Stimulated activated effector memory CD8-positive, alpha-beta T cell treated with anti-CD3 and anti-CD28 coated beads, Interleukin-12 subunit alpha, Interleukin-12 subunit beta, amount 100 ng/mL, for 72 hours (primary cell): ENCODE measurements at regions not wholly inside any gene's neighbourhood (a gene's known extent, or its start where the extent isn't known, plus 50 kb on each side); places are given as distances from the start of the nearest gene placed in this dataset.

ENCODE experiments used
- ATAC-seq: fragments of 150-1000 bp; cut with Tn5 transposase; 2 replicates; pipeline ENCODE4 v1.10.0; 2021
- DNase-seq, 2 donors: peaks; one replicate each; pipeline ENCODE4 v3.0.0; 2021 to 2022; ENCODE audit warnings: low spot score in 2 of 2
- H3K27ac Mint-ChIP-seq: one replicate; pipeline ENCODE4 v1.8.0; 2022; ENCODE audit warnings: mild to moderate bottlenecking, mixed read lengths
- H3K36me3 Mint-ChIP-seq: one replicate; pipeline ENCODE4 v1.8.0; 2022; ENCODE audit warnings: mild to moderate bottlenecking, mixed read lengths
- H3K4me1 Mint-ChIP-seq: one replicate; pipeline ENCODE4 v1.8.0; 2022; ENCODE audit warnings: mixed read lengths
- H3K4me3 Mint-ChIP-seq: one replicate; pipeline ENCODE4 v1.8.0; 2022; ENCODE audit warnings: mild to moderate bottlenecking, mixed read lengths
- H3K9me3 Mint-ChIP-seq: one replicate; pipeline ENCODE4 v1.8.0; 2022; ENCODE audit warnings: mixed read lengths

- DNase-seq (no peak), ATAC-seq (no peak)
- H3K36me3 Mint-ChIP-seq, result no peaks in the 10 kb centered on the region
- H3K4me3 Mint-ChIP-seq, result no peak overlapping the region
- peak overlapping the region; percentile 46 for H3K27ac Mint-ChIP-seq
- H3K4me1 Mint-ChIP-seq, result peaks cover 29% of the 10 kb centered on the region
- no peaks in the 10 kb centered on the region for H3K9me3 Mint-ChIP-seq
Measured at GRCh38 chr6:15960740-15961634, 167.9 kb upstream of the MYLIP start.

DNA sequence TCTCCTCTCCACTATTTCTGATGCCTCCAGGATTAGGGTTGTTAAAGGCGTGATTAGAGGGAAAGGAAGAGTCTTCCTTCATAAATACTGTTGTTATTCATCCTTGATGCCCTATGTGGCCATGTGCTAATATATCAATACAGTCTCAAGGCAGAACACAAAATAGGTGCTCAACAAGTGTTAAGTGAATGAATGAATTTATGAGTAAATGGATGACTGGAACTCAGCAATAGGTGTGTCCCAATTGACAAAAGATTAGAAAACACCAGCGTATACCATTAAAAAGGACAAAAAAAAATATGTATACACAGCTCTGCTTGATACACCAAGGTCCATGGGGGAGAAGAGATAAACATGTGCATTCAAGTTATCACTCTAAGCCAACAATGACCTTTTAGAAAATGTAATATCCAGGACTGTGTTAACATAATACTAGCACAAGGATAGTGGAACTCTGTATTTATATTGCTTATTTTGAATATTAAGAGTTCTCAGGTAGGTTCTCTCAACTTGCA is 171.2 kb upstream of the MYLIP start:
- Mint-ChIP-seq H3K27ac (no peak overlapping the region), H3K9me3 (no peaks in the 10 kb centered on the region), H3K4me3 (no peak overlapping the region), H3K4me1 (peaks cover 40% of the 10 kb centered on the region), H3K36me3 (no peaks in the 10 kb centered on the region)
- no peak for DNase-seq
- ATAC-seq, result no peak

DNA sequence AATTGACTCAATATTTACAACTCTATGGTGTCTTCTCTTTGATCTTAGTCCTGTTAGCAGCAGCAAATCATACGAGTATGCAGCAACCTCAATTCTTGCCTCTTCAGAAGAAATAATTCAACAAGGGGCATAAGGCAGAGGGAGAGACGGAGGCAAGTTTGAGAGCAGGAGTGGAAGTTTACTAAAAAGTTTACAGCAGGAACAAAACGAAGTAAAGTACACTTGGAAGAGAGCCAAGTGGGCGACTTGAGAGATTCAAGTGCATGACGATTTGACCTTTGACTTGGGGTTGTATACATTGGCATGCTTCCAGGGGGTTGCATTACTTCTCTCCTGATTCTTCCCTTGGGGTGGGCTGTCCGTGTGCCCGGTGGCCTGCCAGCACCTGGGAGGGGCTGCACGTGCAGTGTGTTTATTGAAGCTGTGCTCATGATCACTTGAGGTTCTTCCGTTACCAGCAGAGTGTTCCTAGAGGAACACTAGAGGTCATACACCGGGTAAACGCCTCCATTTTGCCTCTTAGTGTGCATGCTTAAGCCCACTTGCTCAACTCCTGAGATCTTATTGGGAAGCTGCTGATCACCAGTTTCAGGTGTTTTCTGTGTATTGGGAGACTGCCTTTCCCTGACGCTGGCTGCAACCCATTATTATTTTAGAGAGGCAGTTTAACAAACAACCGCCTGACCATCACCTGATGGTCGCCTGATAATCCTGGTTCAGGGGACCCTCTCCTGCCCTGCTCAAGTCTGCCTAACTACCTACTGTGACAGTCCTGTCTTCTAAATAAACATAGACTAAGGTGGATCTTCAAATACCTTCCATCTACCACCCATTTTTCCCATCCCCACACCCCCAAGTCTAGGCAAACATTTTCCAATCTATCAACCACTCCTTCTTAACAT is 172.4 kb upstream of the MYLIP start:
- Mint-ChIP-seq H3K4me3 (no peak overlapping the region), H3K9me3 (no peaks in the 10 kb centered on the region), H3K36me3 (no peaks in the 10 kb centered on the region), H3K27ac (no peak overlapping the region), H3K4me1 (peaks cover 35% of the 10 kb centered on the region)
- DNase-seq (no peak), ATAC-seq (no peak)

GRCh38 chr6:15955484-15955883 is 173.4 kb upstream of the MYLIP start:
- DNase-seq (no peak), ATAC-seq (no peak)
- no peak overlapping the region for H3K27ac Mint-ChIP-seq
- no peak overlapping the region for H3K4me3 Mint-ChIP-seq
- H3K4me1 Mint-ChIP-seq, result peaks cover 29% of the 10 kb centered on the region
- no peaks in the 10 kb centered on the region for H3K36me3 Mint-ChIP-seq
- H3K9me3 Mint-ChIP-seq, result no peaks in the 10 kb centered on the region

DNA sequence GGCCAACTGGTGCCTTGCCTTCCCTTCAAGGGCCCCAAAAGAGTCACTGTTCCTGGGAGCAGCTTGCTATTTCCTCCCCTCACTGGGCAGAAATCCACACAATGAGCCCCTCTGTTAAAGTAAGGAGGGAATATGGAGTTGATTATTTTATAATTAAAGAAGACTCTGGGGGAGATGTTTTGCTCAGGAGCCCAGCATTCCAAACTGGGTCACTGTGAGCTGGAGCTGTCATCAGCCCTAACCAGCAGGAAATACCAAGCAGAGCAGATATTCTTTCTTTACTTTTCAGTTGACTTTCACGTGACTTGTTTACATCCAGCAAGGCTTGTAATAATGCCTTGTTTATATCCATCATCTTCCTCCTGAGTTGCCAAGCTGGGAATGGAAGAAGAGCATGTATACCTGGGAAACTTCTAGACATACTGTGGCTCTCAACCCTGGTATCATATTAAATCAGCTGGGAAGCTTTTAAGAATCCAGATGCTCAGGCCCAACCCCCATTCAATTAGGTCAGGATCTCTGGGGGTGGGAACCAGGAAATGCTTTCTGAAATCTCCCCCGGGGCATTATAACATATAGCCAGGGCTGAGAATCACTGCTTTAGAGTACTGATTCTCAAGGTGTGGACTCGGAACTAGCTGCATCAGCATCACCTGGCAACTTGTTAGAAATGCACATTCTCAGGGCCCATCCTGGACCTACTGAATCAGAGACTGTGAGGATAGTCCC is 175.6 kb upstream of the MYLIP start:
- Mint-ChIP-seq H3K4me1 (peaks cover 29% of the 10 kb centered on the region), H3K4me3 (no peak overlapping the region), H3K9me3 (no peaks in the 10 kb centered on the region), H3K27ac (no peak overlapping the region), H3K36me3 (no peaks in the 10 kb centered on the region)
- ATAC-seq (no peak), DNase-seq (no peak)

DNA sequence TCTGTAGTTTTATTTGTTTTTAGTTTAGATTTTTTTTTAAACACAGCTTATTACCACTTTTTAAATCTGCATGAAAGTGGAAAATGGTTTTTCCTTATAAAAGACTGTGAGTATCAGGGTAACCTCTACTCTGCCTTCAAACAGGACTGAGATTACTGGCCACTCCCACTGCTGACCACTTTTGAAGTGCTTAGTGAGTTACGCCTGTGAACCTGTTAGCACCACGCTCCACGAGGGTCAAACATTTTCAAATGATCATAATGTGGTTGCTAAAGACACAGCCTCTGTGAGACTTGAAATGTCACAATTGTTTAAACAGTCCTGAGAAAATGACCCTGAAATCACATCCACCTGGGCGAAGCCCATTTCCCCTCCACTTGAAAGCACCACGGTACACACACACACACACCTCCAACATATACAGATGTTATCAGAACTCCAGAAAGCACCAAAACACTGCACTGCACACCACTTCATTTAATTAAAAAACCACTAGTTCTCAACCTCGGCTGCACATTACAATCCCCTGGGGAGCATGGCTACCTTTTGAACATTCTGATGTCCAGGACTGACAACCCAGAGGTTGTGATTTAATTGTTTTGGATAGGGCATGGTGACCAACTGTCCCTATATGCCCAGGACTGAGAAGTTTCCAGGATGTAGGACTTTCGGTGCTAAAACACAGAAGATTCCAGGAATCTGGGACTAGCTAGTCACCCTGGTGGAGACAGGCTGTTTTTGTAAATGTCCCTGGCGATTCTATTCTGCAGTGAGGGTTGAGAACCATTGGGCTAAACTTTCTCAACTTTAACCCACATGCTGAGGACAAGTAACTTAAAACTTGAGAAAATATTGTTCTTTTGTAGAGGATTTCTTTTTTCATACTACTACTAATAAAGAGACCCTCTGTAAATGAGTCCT is 176.4 kb upstream of the MYLIP start:
- no peak for DNase-seq
- Mint-ChIP-seq H3K36me3 (no peaks in the 10 kb centered on the region), H3K9me3 (no peaks in the 10 kb centered on the region), H3K27ac (no peak overlapping the region), H3K4me3 (no peak overlapping the region), H3K4me1 (peaks cover 29% of the 10 kb centered on the region)
- ATAC-seq, result peak; percentile 24

DNA sequence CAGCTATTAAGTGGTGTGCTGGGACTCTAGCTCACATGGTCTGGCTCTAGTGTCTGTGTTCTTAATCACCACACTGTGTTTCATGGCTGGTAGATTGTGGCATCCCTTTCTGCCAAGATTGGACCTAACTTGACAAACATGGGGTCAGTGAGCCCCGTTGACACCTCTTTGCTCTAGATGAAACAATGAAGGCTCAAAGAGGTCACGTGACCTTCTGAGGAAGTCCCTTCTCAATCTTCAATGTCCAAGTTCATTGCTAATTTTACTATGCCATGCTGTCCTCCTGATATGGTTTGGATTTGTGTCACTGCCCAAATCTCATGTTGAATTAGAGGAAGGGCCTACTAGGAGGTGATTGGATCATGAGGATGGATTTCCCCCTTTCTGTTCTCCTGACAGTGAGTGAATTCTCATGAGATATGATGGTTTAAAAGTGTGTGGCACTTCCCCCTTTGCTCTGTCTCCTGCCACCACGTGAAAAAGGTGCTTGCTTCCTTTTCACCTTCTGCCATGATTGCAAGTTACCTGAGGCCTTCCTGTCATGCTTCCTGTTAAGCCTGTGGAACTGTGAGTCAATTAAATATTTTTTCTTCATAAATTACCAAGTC is 177.8 kb upstream of the MYLIP start:
- H3K36me3 Mint-ChIP-seq, result no peaks in the 10 kb centered on the region
- ATAC-seq (no peak), DNase-seq (no peak)
- no peaks in the 10 kb centered on the region for H3K9me3 Mint-ChIP-seq
- H3K4me1 Mint-ChIP-seq, result peaks cover 17% of the 10 kb centered on the region
- H3K4me3 Mint-ChIP-seq, result no peak overlapping the region
- peak overlapping the region; percentile 71 for H3K27ac Mint-ChIP-seq

DNA sequence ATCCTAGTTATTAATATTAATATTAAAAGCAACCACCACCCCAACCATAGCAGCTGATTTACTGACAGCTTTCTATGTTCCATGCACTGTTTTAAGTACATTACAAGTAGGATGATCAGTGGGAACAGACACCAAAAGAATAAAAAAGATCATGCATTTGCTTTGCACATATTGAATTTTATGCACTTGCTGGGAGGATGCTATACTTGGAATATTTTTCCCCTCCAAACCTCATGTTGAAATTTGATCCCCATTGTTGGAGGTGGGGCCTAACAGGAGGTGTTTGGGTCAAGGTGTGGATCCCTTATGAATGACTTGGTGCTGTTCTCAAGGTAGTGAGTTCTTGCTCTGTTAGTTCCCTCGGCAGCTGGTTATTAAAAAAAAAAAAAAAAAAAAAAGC is 178.9 kb upstream of the MYLIP start:
- Mint-ChIP-seq H3K27ac (peak overlapping the region; percentile 71), H3K36me3 (no peaks in the 10 kb centered on the region), H3K4me1 (peaks cover 14% of the 10 kb centered on the region), H3K4me3 (no peak overlapping the region), H3K9me3 (no peaks in the 10 kb centered on the region)
- no peak for ATAC-seq
- DNase-seq, result no peak

GRCh38 chr6:15948930-15949900 is 179.7 kb upstream of the MYLIP start:
- DNase-seq, result no peak
- Mint-ChIP-seq H3K36me3 (no peaks in the 10 kb centered on the region), H3K9me3 (no peaks in the 10 kb centered on the region), H3K4me1 (peaks cover 11% of the 10 kb centered on the region), H3K27ac (no peak overlapping the region), H3K4me3 (no peak overlapping the region)
- no peak for ATAC-seq

- no peaks in the 10 kb centered on the region for H3K9me3 Mint-ChIP-seq
- no peak for ATAC-seq
- DNase-seq, result no peak
- peaks cover 7% of the 10 kb centered on the region for H3K4me1 Mint-ChIP-seq
- no peaks in the 10 kb centered on the region for H3K36me3 Mint-ChIP-seq
- no peak overlapping the region for H3K27ac Mint-ChIP-seq
- H3K4me3 Mint-ChIP-seq, result no peak overlapping the region
Measured at GRCh38 chr6:15947923-15948322, 181.0 kb upstream of the MYLIP start.

DNA sequence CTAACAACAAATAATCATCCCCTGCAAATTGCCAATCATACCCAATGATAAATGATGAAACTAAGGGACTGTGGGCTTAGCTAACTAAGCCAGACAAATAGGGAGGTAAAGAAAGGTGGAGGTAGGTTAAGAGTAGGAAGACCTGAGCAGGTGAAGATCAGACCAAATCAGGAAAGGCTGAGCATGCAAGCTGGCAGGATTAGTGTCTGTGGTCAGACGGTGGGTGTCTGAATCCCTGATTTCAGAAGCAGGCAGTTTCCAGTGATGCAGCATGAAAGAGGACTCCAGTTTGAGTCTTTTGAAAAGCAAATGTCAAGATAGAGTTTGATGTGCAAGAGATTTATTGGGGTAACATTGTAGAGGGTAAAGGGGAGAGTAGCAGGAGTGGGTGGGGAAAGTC is 181.4 kb upstream of the MYLIP start:
- ATAC-seq, result no peak
- no peak for DNase-seq
- H3K4me1 Mint-ChIP-seq, result peaks cover 3% of the 10 kb centered on the region
- H3K27ac Mint-ChIP-seq, result no peak overlapping the region
- no peaks in the 10 kb centered on the region for H3K36me3 Mint-ChIP-seq
- H3K9me3 Mint-ChIP-seq, result no peaks in the 10 kb centered on the region
- H3K4me3 Mint-ChIP-seq, result no peak overlapping the region

DNA sequence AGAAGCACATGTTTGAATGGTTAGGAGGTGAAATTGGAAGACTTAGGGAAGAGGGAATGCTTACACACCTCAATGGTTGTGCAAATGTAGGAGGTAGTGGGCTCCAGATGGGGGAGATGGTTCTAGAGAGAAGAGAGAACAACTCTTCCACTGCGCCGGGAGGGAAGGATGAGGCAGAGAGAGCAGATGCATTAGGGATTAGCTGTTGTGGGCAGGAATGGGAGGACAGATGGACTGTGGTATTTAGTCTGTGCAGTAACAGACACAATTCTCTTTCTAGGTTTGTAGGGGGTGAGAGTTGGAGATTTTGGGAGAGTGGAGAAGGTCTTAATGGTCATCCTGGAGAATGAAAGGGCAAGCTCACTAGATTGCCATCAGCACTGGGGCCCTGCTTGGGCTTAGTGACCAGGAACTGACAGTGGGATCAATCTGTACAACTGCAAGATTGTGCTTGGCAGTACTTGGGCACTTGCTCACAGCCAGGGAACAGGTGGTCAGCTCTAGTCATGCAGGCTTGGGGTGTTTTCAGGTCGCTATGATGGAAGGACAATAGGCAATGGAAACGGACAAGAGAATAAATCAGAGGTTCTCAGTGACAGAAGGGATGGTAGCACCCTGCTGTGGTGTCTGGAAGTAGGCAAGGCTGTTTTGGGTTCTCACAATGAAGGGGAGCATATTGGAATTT is 182.0 kb upstream of the MYLIP start:
- H3K4me3 Mint-ChIP-seq, result no peak overlapping the region
- no peaks in the 10 kb centered on the region for H3K36me3 Mint-ChIP-seq
- ATAC-seq, result no peak
- no peak for DNase-seq
- no peaks in the 10 kb centered on the region for H3K4me1 Mint-ChIP-seq
- no peaks in the 10 kb centered on the region for H3K9me3 Mint-ChIP-seq
- no peak overlapping the region for H3K27ac Mint-ChIP-seq
